CD14-positive monocyte (primary cell): ENCODE measurements at regions not wholly inside any gene's neighbourhood (a gene's known extent, or its start where the extent isn't known, plus 50 kb on each side); places are given as distances from the start of the nearest gene placed in this dataset.

Experiments
- DNase-seq, 3 donors: peaks; one replicate each; pipeline ENCODE4 v3.0.0-alpha.2; 2011 to 2022
- H2AFZ ChIP-seq: 2 replicates; pipeline ENCODE4 v1.6.0; 2012; ENCODE audit warnings: mild to moderate bottlenecking, low read depth, low read length, inconsistent platforms; ENCODE audit not compliant: insufficient read depth, poor library complexity, severe bottlenecking
- H3K27ac ChIP-seq, 2 donors: 1 replicate in 1 of 2; 2 replicates in 1 of 2; pipeline ENCODE4 v1.5.1; 2012 to 2013; ENCODE audit warnings: low read length in 2 of 2, control low read depth in 1 of 2, inconsistent platforms in 1 of 2, low read depth in 1 of 2, mild to moderate bottlenecking in 1 of 2
- H3K27me3 ChIP-seq, 2 donors: one replicate each; pipeline versions ENCODE4 v1.6.0 to v1.6.1; 2011 to 2013; ENCODE audit warnings: low read length in 2 of 2; ENCODE audit not compliant: control insufficient read depth in 2 of 2, insufficient read depth in 2 of 2
- H3K36me3 ChIP-seq, 2 donors: replicated peaks in 1 of 2; 1 replicate in 1 of 2; 2 replicates in 1 of 2; pipeline versions ENCODE4 v1.5.1 to v1.6.1; 2012 to 2013; ENCODE audit warnings: low read length in 2 of 2, control low read depth in 1 of 2, inconsistent platforms in 1 of 2, mild to moderate bottlenecking in 1 of 2; ENCODE audit not compliant: insufficient read depth in 2 of 2, control insufficient read depth in 1 of 2
- H3K4me1 ChIP-seq, 2 donors: 1 replicate in 1 of 2; 2 replicates in 1 of 2; pipeline versions ENCODE4 v1.5.1 to v1.6.1; 2012 to 2013; ENCODE audit warnings: low read length in 2 of 2, control low read depth in 1 of 2, inconsistent platforms in 1 of 2, mild to moderate bottlenecking in 1 of 2, moderate library complexity in 1 of 2; ENCODE audit not compliant: insufficient read depth in 2 of 2, control insufficient read depth in 1 of 2
- H3K4me2 ChIP-seq: replicated peaks from 2 replicates; pipeline ENCODE3; 2012; ENCODE audit warnings: low read length, moderate library complexity, mild to moderate bottlenecking; ENCODE audit not compliant: poor library complexity, severe bottlenecking; ENCODE audit errors: extremely low read depth
- H3K4me3 ChIP-seq, 3 experiments: fragments of 200-600 bp in 1 of 3; sonication (generic) in 1 of 3; replicated peaks in 1 of 3; 1 replicate in 2 of 3; 2 replicates in 1 of 3; pipeline ENCODE4 v1.5.1; 2011 to 2013; ENCODE audit warnings: low read length in 3 of 3, mild to moderate bottlenecking in 3 of 3, control low read depth in 2 of 3, low read depth in 2 of 3, inconsistent platforms in 1 of 3, moderate library complexity in 1 of 3
- H3K79me2 ChIP-seq: 2 replicates; pipeline ENCODE4 v1.6.0; 2012; ENCODE audit warnings: mild to moderate bottlenecking, control low read depth, inconsistent platforms, low read length, moderate library complexity; ENCODE audit not compliant: insufficient read depth
- H3K9ac ChIP-seq: 2 replicates; pipeline ENCODE4 v1.6.0; 2017; ENCODE audit warnings: low read length, mild to moderate bottlenecking; ENCODE audit not compliant: insufficient read depth, poor library complexity, severe bottlenecking
- H3K9me3 ChIP-seq, 2 donors: replicated peaks in 1 of 2; 1 replicate in 1 of 2; 2 replicates in 1 of 2; pipeline versions ENCODE4 v1.5.1 to v1.6.1; 2012 to 2013; ENCODE audit warnings: low read length in 2 of 2, control low read depth in 1 of 2; ENCODE audit not compliant: control insufficient read depth in 1 of 2, insufficient read depth in 1 of 2
- H4K20me1 ChIP-seq: 2 replicates; pipeline ENCODE4 v1.6.0; 2012; ENCODE audit warnings: mild to moderate bottlenecking, low read length, control low read depth, moderate library complexity; ENCODE audit not compliant: insufficient read depth
- H3K27ac Mint-ChIP-seq, 7 donors: one replicate each; pipeline ENCODE4 v1.8.0; 2020; ENCODE audit warnings: mild to moderate bottlenecking in 7 of 7, mixed read lengths in 7 of 7, moderate library complexity in 6 of 7, inconsistent platforms in 2 of 7
- H3K27me3 Mint-ChIP-seq, 3 donors: one replicate each; pipeline ENCODE4 v1.8.0; 2021 to 2022; ENCODE audit warnings: low read depth in 3 of 3, mild to moderate bottlenecking in 3 of 3, mixed read lengths in 3 of 3, moderate library complexity in 3 of 3, inconsistent platforms in 1 of 3
- H3K36me3 Mint-ChIP-seq, 2 donors: one replicate each; pipeline ENCODE4 v1.8.0; 2020; ENCODE audit warnings: mixed read lengths in 2 of 2, inconsistent platforms in 1 of 2, mild to moderate bottlenecking in 1 of 2
- H3K4me1 Mint-ChIP-seq: one replicate; pipeline ENCODE4 v1.8.0; 2020; ENCODE audit warnings: mild to moderate bottlenecking, mixed read lengths
- H3K4me3 Mint-ChIP-seq, 2 donors: one replicate each; pipeline ENCODE4 v1.8.0; 2020; ENCODE audit warnings: mild to moderate bottlenecking in 2 of 2, mixed read lengths in 2 of 2, moderate library complexity in 1 of 2
- H3K9me3 Mint-ChIP-seq, 7 donors: one replicate each; pipeline ENCODE4 v1.8.0; 2020 to 2022; ENCODE audit warnings: mixed read lengths in 7 of 7, mild to moderate bottlenecking in 6 of 7, moderate library complexity in 6 of 7, inconsistent platforms in 2 of 7
- CTCF ChIP-seq: fragments of 200-600 bp; IDR thresholded peaks from one replicate; pipeline ENCODE4 v1.8.0; 2022; ENCODE audit warnings: antibody characterized with exemption, mild to moderate bottlenecking
- WGBS: methylation state at CpG from one replicate; pipeline ENCODE4 v1.1.5; 2013; ENCODE audit warnings: missing lambda C conversion rate; ENCODE audit not compliant: insufficient coverage; 5-methylcytosine and 5-hydroxymethylcytosine counted together
- intact Hi-C, 2 donors: fragments of 100-400 bp; cut with micrococcal nuclease; formaldehyde crosslinking; loops; one replicate each; pipeline versions ENCODE4 v1.15.0 to v1.15.1; 2023

- no peak overlapping the region for H3K4me3 Mint-ChIP-seq
- Histone ChIP-seq H3K4me3 (no peak overlapping the region), H3K9ac (no peak overlapping the region), H3K27me3 (no peaks in the 10 kb centered on the region), H2AFZ (no peak overlapping the region), H3K4me2 (no peak overlapping the region), H3K36me3 (no peaks in the 10 kb centered on the region), H3K27ac (no peak overlapping the region), H3K9me3 (no peaks in the 10 kb centered on the region), H3K4me1 (peaks cover 12 to 14% of the 10 kb centered on the region in 2 donors), H3K79me2 (no peaks in the 10 kb centered on the region), H4K20me1 (no peaks in the 10 kb centered on the region)
- H3K4me1 Mint-ChIP-seq, result peaks cover 24% of the 10 kb centered on the region
- peaks cover 0 to 3% (median 0%) of the 10 kb centered on the region in 3 donors for H3K27me3 Mint-ChIP-seq
- no peak for DNase-seq
- no peaks in the 10 kb centered on the region for H3K36me3 Mint-ChIP-seq
- H3K9me3 Mint-ChIP-seq, result peaks cover 0 to 5% (median 1%) of the 10 kb centered on the region in 7 donors
- TF ChIP-seq CTCF, result no peak
- no peak overlapping the region for H3K27ac Mint-ChIP-seq
- 93% methylated on average over 4 of the region's 5 CpGs for WGBS
- intact Hi-C loops, result no loop called here
Observed at GRCh38 chr13:89966524-89966923, 1381.0 kb upstream of the MIR17HG start.

GRCh38 chr13:89967701-89968100, 1379.8 kb upstream of the MIR17HG start:
- peaks cover 12 to 14% of the 10 kb centered on the region in 2 donors for H3K4me1 ChIP-seq
- peaks cover 0 to 2% of the 10 kb centered on the region in 2 donors for H3K9me3 ChIP-seq
- Mint-ChIP-seq H3K36me3 (no peaks in the 10 kb centered on the region), H3K9me3 (peaks cover 0 to 8% (median 3%) of the 10 kb centered on the region in 7 donors), H3K27me3 (peaks cover 0 to 3% (median 0%) of the 10 kb centered on the region in 3 donors), H3K4me1 (peaks cover 24% of the 10 kb centered on the region), H3K27ac (no peak overlapping the region), H3K4me3 (no peak overlapping the region)
- DNase-seq, result no peak
- no peak overlapping the region for H3K9ac ChIP-seq
- intact Hi-C loops, result loop anchor here in 1 of 2 donors (2.0 kb wide), 1 partner anchor 15 kb away; no protein-coding TSS in a partner anchor
- H2AFZ ChIP-seq, result no peak overlapping the region
- no peak for TF ChIP-seq CTCF
- no peaks in the 10 kb centered on the region for H3K36me3 ChIP-seq
- no peaks in the 10 kb centered on the region for H4K20me1 ChIP-seq
- H3K27me3 ChIP-seq, result no peaks in the 10 kb centered on the region
- H3K4me3 ChIP-seq, result no peak overlapping the region
- H3K4me2 ChIP-seq, result no peak overlapping the region
- H3K27ac ChIP-seq, result no peak overlapping the region
- no peaks in the 10 kb centered on the region for H3K79me2 ChIP-seq
- 100% methylated on average over 1 of the region's 2 CpGs for WGBS
